ENCODE measurements at regions not wholly inside any gene's neighbourhood (a gene's known extent, or its start where the extent isn't known, plus 50 kb on each side); places are given as distances from the start of the nearest gene placed in this dataset.
"Not testable (repeated sequence)": the region's sequence is repeated elsewhere in the genome, so short reads cannot be mapped to it uniquely, and the experiment has no call there.

DNA sequence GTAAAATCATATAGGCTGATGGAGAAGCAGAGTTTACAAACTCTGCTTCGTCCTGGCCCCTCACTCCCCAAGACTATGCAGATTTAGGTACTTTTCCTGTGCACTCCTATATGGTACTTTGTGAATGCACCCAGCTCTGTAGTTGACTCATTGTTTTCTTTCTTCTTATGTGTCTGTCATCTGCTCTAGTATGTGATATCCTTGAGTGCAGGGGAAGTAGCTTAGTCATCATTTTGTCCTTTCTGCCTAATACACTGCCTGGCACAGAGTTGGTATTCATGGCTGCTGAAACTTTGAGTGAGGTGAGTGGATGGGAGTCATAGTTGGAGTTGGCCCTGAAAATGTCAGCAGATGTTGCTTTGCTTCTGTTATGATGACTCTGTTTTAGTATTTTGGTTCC, 222.6 kb downstream of the RNF144B start:
- H3K4me2 ChIP-seq = no peak overlapping the region
- no peaks in the 10 kb centered on the region for H3K36me3 ChIP-seq
- no peaks in the 10 kb centered on the region for H3K4me1 ChIP-seq
- no peaks in the 10 kb centered on the region for H3K27me3 ChIP-seq
- no peak overlapping the region for H3K9ac ChIP-seq
- H3K27ac ChIP-seq = no peak overlapping the region
- H3K9me3 ChIP-seq = 0 out of 2 replicates have a peak, but pooled peaks cover 10% of the 10 kb centered on the region
- no peak for TF ChIP-seq Cebpa-rat (IDR thresholded peaks at IDR 0.05)
- no peaks in the 10 kb centered on the region for H4K20me1 ChIP-seq
- no peak overlapping the region for H3K4me3 ChIP-seq

DNA sequence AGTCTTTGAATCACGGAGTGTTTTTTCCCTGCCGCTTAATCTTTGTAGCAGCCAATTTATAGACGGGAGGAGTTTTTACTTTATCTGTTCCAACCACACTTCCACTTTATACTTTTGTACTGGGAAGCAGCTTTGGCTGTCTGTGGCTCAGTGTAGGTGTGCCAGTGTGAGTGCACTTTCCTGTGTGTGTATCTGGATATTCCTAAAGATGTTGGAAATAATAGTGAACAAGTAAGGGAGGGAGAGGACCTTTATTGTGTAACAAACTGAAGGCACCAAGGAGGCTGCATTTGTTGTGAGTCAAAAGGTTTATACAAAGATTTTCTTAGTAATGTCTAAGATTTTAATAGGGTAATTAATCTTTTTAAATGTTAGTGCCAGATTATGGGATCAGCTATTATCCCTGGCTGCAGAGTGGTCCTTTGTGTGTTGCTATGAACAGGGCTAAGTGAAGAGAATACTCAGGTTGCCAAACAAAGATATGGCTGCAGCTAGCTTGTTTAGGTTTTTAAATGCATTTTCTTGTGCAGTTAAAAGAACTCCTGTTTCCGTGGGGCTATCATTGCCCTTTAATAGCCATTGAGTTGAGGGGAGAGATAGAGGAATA, 226.3 kb downstream of the RNF144B start:
- no peaks in the 10 kb centered on the region for H4K20me1 ChIP-seq
- TF ChIP-seq Cebpa-rat (IDR thresholded peaks at IDR 0.05) = no peak
- no peaks in the 10 kb centered on the region for H3K36me3 ChIP-seq
- H3K4me2 ChIP-seq = no peak overlapping the region
- no peaks in the 10 kb centered on the region for H3K27me3 ChIP-seq
- H3K4me3 ChIP-seq = no peak overlapping the region
- H3K4me1 ChIP-seq = no peaks in the 10 kb centered on the region
- H3K9ac ChIP-seq = no peak overlapping the region
- 0 out of 2 replicates have a peak, but pooled peaks cover 13% of the 10 kb centered on the region for H3K9me3 ChIP-seq
- H3K27ac ChIP-seq = no peak overlapping the region

DNA sequence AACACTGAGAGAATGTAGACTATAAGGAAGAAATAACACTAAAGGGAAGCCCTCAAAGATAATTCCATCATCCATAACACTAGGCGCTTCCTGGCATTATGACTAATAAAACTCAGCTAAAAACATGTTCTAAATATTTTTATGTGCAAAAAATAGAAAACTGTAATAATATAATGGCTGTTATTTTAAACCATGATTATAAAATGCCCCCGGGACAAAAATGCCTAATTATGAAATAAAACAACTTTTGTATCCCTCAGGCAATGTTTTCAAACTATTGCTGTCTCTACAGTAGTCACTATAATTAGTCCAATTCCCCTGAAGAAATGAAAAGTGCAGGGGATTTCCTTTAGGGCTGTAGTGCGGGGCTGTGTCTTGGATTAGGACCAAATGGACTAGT, 242.4 kb downstream of the RNF144B start:
- Histone ChIP-seq H3K4me1 (no peaks in the 10 kb centered on the region), H3K27ac (no peak overlapping the region), H3K27me3 (no peaks in the 10 kb centered on the region), H3K4me3 (no peak overlapping the region), H3K4me2 (no peak overlapping the region), H4K20me1 (no peaks in the 10 kb centered on the region), H3K9ac (no peak overlapping the region), H3K36me3 (no peaks in the 10 kb centered on the region), H3K9me3 (no peaks in the 10 kb centered on the region)
- no peak for TF ChIP-seq Cebpa-rat (IDR thresholded peaks at IDR 0.05)

DNA sequence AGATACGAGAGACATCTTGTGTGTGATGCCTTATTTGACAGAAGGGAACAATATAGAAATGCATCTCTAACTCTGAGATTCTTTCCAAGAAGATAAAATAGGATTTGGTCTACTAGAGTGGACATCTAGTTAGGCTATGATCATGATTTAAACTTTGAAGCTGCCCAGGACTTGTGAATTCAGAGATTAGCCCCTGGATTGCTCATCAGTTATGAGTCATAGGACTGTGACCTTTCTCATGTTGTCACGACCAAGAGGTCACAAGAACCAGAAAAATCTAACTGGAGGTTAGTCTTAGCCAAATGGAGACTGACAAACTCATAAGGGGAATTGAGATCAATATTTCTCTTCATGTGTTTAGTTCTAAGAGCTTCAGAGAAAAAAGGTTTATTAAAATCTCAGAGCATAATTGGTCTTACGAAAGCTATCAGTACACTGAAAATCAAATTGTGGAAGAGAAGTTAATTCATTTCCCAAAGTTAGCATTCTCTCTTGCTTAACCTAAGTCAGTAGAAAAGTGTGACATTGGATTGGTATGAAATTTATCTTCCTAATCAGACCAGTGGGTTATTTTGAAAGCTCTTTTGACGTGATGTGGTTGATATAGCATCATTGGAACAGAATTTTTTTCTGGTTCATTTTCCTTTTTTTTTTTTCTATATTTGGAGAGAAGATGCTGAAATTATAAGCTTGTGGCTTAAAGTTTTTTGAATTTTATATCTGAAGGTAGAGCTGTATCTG, 245.7 kb downstream of the RNF144B start:
- Histone ChIP-seq H4K20me1 (no peaks in the 10 kb centered on the region), H3K27ac (no peak overlapping the region), H3K27me3 (no peaks in the 10 kb centered on the region), H3K4me3 (no peak overlapping the region), H3K36me3 (no peaks in the 10 kb centered on the region), H3K4me2 (no peak overlapping the region), H3K4me1 (no peaks in the 10 kb centered on the region), H3K9ac (no peak overlapping the region), H3K9me3 (no peaks in the 10 kb centered on the region)
- TF ChIP-seq Cebpa-rat (IDR thresholded peaks at IDR 0.05) = no peak

DNA sequence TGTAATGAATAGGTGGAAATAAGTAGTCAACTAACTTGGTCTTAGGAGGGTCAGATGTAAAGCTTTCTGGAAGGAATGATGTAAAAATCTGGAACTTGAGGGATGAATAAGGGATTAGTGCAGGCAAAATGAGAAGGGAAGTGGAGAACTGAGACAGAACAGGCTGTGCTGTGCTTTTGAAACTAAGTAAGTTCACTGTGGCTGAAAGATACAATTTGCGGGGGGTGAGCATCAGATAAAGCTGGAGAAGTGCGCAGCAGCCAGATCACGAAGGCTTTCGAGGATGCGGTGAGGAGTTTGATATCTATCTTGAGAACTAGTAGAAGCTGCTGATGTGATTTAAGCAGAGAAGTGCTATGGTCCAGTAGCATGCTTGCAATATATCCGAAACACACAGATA, 247.8 kb downstream of the RNF144B start:
- no peak for TF ChIP-seq Cebpa-rat (IDR thresholded peaks at IDR 0.05)
- Histone ChIP-seq H3K9ac (no peak overlapping the region), H3K27me3 (no peaks in the 10 kb centered on the region), H3K9me3 (no peaks in the 10 kb centered on the region), H3K4me1 (no peaks in the 10 kb centered on the region), H3K4me3 (no peak overlapping the region), H3K36me3 (no peaks in the 10 kb centered on the region), H3K27ac (no peak overlapping the region), H3K4me2 (no peak overlapping the region), H4K20me1 (no peaks in the 10 kb centered on the region)

DNA sequence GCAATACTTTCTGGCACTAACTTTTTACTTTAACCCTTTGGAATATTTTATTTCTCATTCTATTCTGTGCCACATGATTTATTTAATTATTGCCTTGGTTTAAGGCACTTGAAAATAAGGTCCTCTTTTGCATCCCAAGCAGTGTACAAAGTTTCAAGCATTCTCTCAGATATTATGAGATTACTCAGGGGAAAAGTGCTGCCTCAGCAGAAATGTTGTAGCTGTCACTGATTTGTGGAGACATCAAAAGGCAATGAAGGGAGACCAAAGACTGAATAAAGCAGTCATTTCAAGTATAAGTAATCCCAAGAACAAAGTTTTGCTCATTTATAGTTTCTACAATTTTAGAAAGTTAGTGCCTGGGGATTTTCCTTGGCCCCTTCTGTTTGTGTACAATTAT, 253.0 kb downstream of the RNF144B start:
- no peaks in the 10 kb centered on the region for H3K36me3 ChIP-seq
- no peak for TF ChIP-seq Cebpa-rat (IDR thresholded peaks at IDR 0.05)
- H4K20me1 ChIP-seq = no peaks in the 10 kb centered on the region
- no peaks in the 10 kb centered on the region for H3K27me3 ChIP-seq
- H3K4me2 ChIP-seq = no peak overlapping the region
- no peak overlapping the region for H3K9ac ChIP-seq
- H3K4me3 ChIP-seq = no peak overlapping the region
- no peak overlapping the region for H3K27ac ChIP-seq
- no peaks in the 10 kb centered on the region for H3K9me3 ChIP-seq
- no peaks in the 10 kb centered on the region for H3K4me1 ChIP-seq

DNA sequence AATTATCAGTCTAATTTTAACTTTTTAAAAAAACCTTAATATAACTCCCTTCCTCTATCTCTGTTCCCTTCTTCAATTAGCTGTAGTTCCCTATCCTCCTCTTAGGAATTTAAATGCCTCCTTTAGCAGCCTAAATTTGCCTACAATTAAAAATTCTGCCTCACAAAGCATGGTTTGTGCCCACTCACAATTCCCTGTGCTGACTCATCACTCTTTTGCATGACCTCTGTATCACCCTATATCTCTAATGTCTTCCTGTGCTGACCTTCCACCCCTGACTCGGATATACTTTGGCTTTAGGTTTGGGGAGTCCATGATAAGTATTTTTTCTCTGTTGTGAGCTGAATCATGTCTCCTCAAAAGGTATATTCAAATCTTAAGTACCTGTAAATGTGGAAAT, 253.6 kb downstream of the RNF144B start:
- TF ChIP-seq Cebpa-rat (IDR thresholded peaks at IDR 0.05) = no peak
- Histone ChIP-seq H4K20me1 (no peaks in the 10 kb centered on the region), H3K9ac (no peak overlapping the region), H3K4me2 (no peak overlapping the region), H3K27ac (no peak overlapping the region), H3K9me3 (no peaks in the 10 kb centered on the region), H3K36me3 (no peaks in the 10 kb centered on the region), H3K27me3 (no peaks in the 10 kb centered on the region), H3K4me3 (no peak overlapping the region), H3K4me1 (no peaks in the 10 kb centered on the region)

DNA sequence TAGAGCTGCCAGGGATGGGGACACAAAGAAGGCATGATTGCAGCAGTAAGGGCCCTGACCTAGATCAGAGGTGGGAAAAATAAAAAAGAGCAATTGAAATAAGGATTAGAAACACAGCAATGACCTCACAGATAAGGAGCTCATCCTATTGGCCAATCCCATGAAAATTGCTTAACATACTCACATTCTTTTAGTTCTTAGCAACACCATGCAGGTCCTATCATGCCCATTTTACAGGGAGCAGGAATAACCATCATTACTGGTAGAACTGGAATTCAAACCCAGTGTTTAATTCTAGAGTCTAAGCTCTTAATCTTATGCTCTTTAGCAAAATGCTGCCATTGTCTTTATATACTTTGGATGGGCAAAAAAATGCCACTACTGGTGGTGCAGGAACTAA, 267.7 kb downstream of the RNF144B start:
- peaks cover 12% of the 10 kb centered on the region for H3K4me1 ChIP-seq
- no peak overlapping the region for H3K27ac ChIP-seq
- peaks cover 16% of the 10 kb centered on the region for H3K9me3 ChIP-seq
- H3K9ac ChIP-seq = no peak overlapping the region
- no peaks in the 10 kb centered on the region for H4K20me1 ChIP-seq
- H3K36me3 ChIP-seq = no peaks in the 10 kb centered on the region
- no peaks in the 10 kb centered on the region for H3K27me3 ChIP-seq
- no peak for TF ChIP-seq Cebpa-rat (IDR thresholded peaks at IDR 0.05)
- no peak overlapping the region for H3K4me3 ChIP-seq
- no peak overlapping the region for H3K4me2 ChIP-seq

DNA sequence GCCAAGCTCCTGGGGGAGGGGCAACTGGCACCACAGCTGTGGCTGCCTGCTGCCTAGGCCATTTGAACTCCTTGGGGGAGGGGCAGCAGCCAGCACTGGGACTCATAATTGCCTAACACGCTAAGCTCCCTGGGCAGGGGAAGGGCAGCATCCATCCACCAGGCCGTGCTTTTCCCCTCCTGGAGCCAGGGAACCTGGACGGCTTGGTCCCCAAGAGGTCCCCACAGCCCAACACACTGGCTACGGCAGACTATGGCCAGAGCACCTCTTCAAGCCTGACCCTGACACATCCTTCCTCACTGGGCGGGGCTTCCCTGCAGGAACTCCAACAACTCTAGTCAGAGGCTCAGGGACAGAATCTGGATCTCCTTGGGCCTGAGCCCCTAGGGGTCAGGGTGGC, 269.4 kb downstream of the RNF144B start:
- peaks cover 12% of the 10 kb centered on the region for H3K4me1 ChIP-seq
- H3K4me3 ChIP-seq = no peak overlapping the region
- H3K27ac ChIP-seq = peak overlapping the region; percentile 8; the same call in 1 of the 2 replicates
- no peaks in the 10 kb centered on the region for H4K20me1 ChIP-seq
- peak overlapping the region; percentile 29 for H3K4me2 ChIP-seq
- peaks cover 16% of the 10 kb centered on the region for H3K9me3 ChIP-seq
- no peaks in the 10 kb centered on the region for H3K27me3 ChIP-seq
- no peaks in the 10 kb centered on the region for H3K36me3 ChIP-seq
- TF ChIP-seq Cebpa-rat (IDR thresholded peaks at IDR 0.05) = no peak
- no peak overlapping the region for H3K9ac ChIP-seq

DNA sequence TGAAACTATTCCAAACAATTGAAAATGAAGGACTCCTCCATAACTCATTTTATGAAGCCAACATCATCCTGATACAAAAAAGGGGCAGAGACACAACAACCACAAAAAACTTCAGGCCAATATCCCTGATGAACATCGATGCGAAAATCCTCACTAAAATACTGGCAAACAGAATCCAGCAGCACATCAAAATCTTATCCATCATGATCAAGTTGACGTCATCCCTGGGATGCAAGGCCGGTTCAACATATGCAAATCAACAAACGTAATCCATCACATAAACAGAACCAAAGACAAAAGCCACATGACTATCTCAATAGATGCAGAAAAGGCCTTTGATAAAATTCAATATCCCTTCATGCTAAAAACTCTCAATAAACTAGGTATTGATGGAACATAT, 272.8 kb downstream of the RNF144B start:
- not testable (repeated sequence) for H3K4me2 ChIP-seq, H3K36me3 ChIP-seq, H3K27me3 ChIP-seq, H3K4me3 ChIP-seq, H3K9ac ChIP-seq, H3K27ac ChIP-seq, H4K20me1 ChIP-seq
- Histone ChIP-seq H3K9me3 (peaks cover 16% of the 10 kb centered on the region), H3K4me1 (peaks cover 12% of the 10 kb centered on the region)
